ENCODE measurements at regions not wholly inside any gene's neighbourhood (a gene's known extent, or its start where the extent isn't known, plus 50 kb on each side); places are given as distances from the start of the nearest gene placed in this dataset.

- DNase-seq (ENCODE audit: low read depth, low spot score) (no peak), FAIRE-seq (no peak)
- dilution Hi-C loops (cut with MboI; ENCODE audit: extremely low pct_ligation_motif_present, low sequenced_read_pairs) = no loop called here
- no peaks in the 10 kb centered on the region for H3K9me3 ChIP-seq (ENCODE audit: control insufficient read depth, low read depth, low read length)
- H3K79me2 ChIP-seq (ENCODE audit: control insufficient read depth, insufficient read depth, low read length) = no peaks in the 10 kb centered on the region
- H3K27me3 ChIP-seq (ENCODE audit: control insufficient read depth, extremely low read depth, insufficient read depth, low read length) = no peaks in the 10 kb centered on the region
- no peaks in the 10 kb centered on the region for H3K9me1 ChIP-seq (ENCODE audit: control insufficient read depth, extremely low read depth, insufficient read depth, low read length)
- no peak overlapping the region for H3K9ac ChIP-seq (ENCODE audit: control insufficient read depth, extremely low read depth, insufficient read depth, low read length)
- H3K4me1 ChIP-seq (ENCODE audit: control insufficient read depth, extremely low read depth, insufficient read depth, low read length) = no peaks in the 10 kb centered on the region
- no peak overlapping the region for H3K4me3 ChIP-seq (ENCODE audit: control insufficient read depth in 2 of 3, extremely low read depth in 1 of 3, insufficient read depth in 2 of 3, low read depth in 1 of 3, low read length in 3 of 3)
- no peak overlapping the region for H3K4me2 ChIP-seq (ENCODE audit: control insufficient read depth, extremely low read depth, insufficient read depth, low read depth, low read length)
- H3K27ac ChIP-seq (ENCODE audit: control insufficient read depth, insufficient read depth, low read length) = no peak overlapping the region
- H3K36me3 ChIP-seq (ENCODE audit: control insufficient read depth in 2 of 2, extremely low read depth in 1 of 2, insufficient read depth in 2 of 2, low read length in 2 of 2) = no peaks in the 10 kb centered on the region
- no peaks in the 10 kb centered on the region for H4K20me1 ChIP-seq (ENCODE audit: control insufficient read depth, extremely low read depth, insufficient read depth, low read length)
- TF ChIP-seq, protein P1, sequence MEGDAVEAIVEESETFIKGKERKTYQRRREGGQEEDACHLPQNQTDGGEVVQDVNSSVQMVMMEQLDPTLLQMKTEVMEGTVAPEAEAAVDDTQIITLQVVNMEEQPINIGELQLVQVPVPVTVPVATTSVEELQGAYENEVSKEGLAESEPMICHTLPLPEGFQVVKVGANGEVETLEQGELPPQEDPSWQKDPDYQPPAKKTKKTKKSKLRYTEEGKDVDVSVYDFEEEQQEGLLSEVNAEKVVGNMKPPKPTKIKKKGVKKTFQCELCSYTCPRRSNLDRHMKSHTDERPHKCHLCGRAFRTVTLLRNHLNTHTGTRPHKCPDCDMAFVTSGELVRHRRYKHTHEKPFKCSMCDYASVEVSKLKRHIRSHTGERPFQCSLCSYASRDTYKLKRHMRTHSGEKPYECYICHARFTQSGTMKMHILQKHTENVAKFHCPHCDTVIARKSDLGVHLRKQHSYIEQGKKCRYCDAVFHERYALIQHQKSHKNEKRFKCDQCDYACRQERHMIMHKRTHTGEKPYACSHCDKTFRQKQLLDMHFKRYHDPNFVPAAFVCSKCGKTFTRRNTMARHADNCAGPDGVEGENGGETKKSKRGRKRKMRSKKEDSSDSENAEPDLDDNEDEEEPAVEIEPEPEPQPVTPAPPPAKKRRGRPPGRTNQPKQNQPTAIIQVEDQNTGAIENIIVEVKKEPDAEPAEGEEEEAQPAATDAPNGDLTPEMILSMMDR (optimal IDR thresholded peaks at IDR 0.05 in 1 of 3, IDR thresholded peaks at IDR 0.05 in 1 of 3, conservative IDR thresholded peaks at IDR 0.05 in 1 of 3; ENCODE audit: extremely low read depth in 1 of 3, insufficient read depth in 2 of 3, low read length in 3 of 3) = no peak
- TF ChIP-seq EZH2 (IDR thresholded peaks at IDR 0.05; ENCODE audit: low read length) = no peak
- no peak overlapping the region for H2AFZ ChIP-seq (ENCODE audit: control insufficient read depth, low read length)
Measured at GRCh38 chr10:57162231-57162630, 801.2 kb upstream of the ZWINT start.

- H4K20me1 ChIP-seq (ENCODE audit: control insufficient read depth, extremely low read depth, insufficient read depth, low read length) = no peaks in the 10 kb centered on the region
- H3K79me2 ChIP-seq (ENCODE audit: control insufficient read depth, insufficient read depth, low read length) = no peaks in the 10 kb centered on the region
- DNase-seq (ENCODE audit: low read depth, low spot score) = no peak
Measured at GRCh38 chr10:57161157-57161556, 800.1 kb upstream of the ZWINT start.

More at GRCh38 chr10:57161157-57161556, 800.1 kb upstream of the ZWINT start:
- H3K36me3 ChIP-seq (ENCODE audit: control insufficient read depth in 2 of 2, extremely low read depth in 1 of 2, insufficient read depth in 2 of 2, low read length in 2 of 2) = no peaks in the 10 kb centered on the region
- H3K27me3 ChIP-seq (ENCODE audit: control insufficient read depth, extremely low read depth, insufficient read depth, low read length) = no peaks in the 10 kb centered on the region
- H3K4me2 ChIP-seq (ENCODE audit: control insufficient read depth, extremely low read depth, insufficient read depth, low read depth, low read length) = no peak overlapping the region
- dilution Hi-C loops (cut with MboI; ENCODE audit: extremely low pct_ligation_motif_present, low sequenced_read_pairs) = no loop called here
- no peak overlapping the region for H3K9ac ChIP-seq (ENCODE audit: control insufficient read depth, extremely low read depth, insufficient read depth, low read length)
- H2AFZ ChIP-seq (ENCODE audit: control insufficient read depth, low read length) = no peak overlapping the region
- H3K9me1 ChIP-seq (ENCODE audit: control insufficient read depth, extremely low read depth, insufficient read depth, low read length) = no peaks in the 10 kb centered on the region
- no peaks in the 10 kb centered on the region for H3K9me3 ChIP-seq (ENCODE audit: control insufficient read depth, low read depth, low read length)
- no peaks in the 10 kb centered on the region for H3K4me1 ChIP-seq (ENCODE audit: control insufficient read depth, extremely low read depth, insufficient read depth, low read length)
- TF ChIP-seq EZH2 (IDR thresholded peaks at IDR 0.05; ENCODE audit: low read length) = no peak
- TF ChIP-seq, protein P1 (optimal IDR thresholded peaks at IDR 0.05 in 1 of 3, IDR thresholded peaks at IDR 0.05 in 1 of 3, conservative IDR thresholded peaks at IDR 0.05 in 1 of 3; ENCODE audit: extremely low read depth in 1 of 3, insufficient read depth in 2 of 3, low read length in 3 of 3) = no peak
- no peak overlapping the region for H3K27ac ChIP-seq (ENCODE audit: control insufficient read depth, insufficient read depth, low read length)
- FAIRE-seq = no peak
- no peak overlapping the region for H3K4me3 ChIP-seq (ENCODE audit: control insufficient read depth in 2 of 3, extremely low read depth in 1 of 3, insufficient read depth in 2 of 3, low read depth in 1 of 3, low read length in 3 of 3)

Data from keratinocyte (primary cell).